GM21737 (cell line): ENCODE measurements at regions not wholly inside any gene's neighbourhood (a gene's known extent, or its start where the extent isn't known, plus 50 kb on each side); places are given as distances from the start of the nearest gene placed in this dataset.

Experiments used
- ATAC-seq: cut with Tn5 transposase; IDR thresholded peaks from one replicate; pipeline ENCODE4 v1.9.1; 2021; ENCODE audit warnings: mild to moderate bottlenecking, moderate library complexity; ENCODE audit not compliant: unreplicated experiment

DNA sequence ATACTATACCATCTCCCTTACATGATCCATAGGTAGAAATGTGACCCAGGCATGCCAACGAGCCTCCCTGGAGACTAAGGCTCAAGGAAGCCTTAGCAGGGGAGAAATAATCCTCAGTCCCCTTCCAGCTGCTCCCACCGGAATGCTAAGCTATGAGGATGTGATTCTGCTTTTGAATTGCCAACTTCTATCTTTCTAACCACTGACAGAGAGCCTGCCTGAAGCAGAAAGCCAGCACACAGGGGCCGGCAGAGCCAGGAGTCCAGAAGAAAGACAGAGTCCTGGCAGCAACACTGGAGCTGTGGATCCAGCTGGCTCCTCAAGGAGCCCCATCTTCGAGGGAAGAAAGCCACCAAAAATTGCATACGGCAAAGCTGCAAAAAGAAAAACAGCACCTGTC, 579.6 kb upstream of the CDH5 start:
- no peak for ATAC-seq

DNA sequence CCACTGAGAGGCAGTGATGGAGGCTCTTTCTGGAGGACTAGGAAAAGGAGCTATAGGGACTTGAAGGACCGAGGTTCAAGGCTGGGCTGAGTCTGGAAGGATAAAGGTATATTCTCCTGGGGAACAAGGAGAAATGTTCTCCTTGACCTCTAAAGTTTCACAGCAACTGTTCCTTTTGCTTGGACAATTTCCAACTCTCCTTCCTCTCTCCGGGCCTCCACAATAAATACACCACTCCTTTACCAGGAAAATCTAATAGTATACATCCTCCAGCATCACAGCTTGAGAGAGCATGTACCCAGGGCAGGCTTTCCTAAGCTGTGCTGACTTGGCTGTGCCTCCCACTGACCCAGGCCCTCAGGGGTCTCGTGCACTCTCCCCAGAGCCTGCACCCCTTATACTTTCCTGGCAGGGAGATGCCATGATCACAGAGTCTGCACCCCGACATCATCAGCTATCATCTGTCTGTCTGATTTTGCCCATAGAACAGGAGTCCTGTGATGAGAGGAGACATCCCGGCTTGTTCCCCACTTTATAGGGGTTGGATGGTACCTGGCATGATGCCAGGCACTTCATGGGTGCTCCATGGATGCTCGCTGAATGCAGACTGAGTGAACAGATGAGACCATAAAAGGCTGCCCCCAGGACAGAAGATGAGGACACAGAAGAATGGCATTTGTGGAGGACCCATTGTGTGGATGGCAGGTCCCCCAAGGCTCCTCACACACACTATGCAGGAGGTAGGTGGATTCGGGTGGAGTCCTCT, 582.6 kb upstream of the CDH5 start:
- no peak for ATAC-seq

DNA sequence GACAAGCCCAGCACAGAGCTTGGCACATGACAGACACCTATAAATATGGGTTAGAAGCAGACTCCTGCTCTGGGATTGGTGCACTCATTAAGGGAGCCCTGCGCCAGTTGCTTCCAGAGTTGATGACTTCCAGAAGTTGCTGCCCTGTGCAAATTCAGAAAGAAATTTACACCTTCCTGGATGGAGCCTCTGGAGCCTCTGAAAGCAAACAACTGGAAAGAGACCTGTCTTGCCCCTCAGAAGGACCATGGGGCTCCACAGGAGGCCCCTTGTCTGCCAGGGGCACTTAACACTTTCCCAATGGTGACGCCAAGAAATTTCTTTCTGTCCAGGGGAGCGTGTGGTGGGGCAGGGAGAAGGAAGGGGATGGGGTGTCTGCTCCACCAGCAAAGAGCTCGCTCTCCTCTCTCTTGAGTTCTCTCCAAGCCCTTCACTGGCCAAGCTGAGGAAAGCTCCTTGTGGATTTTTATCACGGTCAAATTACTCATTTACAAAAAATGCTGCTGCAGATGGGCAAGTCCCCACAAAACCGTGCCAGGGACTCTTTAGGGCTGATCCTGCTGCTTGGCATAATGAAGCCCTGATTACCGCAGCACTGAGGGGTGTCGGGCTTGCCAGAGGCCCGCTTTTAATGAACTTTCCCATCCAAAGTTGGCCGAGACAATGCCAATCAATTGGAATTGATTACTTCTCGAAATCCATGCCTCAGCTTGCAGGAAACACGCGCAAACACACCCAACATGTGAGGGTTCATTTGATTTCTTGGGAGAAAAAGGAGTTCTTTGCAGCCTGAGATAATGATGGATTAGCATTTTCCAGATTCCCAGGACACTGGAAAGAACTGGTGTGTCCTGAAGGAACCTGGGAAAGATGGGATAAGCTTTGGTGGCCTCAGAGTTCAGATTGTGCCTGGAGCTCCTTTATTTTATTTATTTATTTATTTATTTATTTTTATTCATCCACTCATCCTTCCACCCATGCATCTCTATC, 583.6 kb upstream of the CDH5 start:
- no peak for ATAC-seq

DNA sequence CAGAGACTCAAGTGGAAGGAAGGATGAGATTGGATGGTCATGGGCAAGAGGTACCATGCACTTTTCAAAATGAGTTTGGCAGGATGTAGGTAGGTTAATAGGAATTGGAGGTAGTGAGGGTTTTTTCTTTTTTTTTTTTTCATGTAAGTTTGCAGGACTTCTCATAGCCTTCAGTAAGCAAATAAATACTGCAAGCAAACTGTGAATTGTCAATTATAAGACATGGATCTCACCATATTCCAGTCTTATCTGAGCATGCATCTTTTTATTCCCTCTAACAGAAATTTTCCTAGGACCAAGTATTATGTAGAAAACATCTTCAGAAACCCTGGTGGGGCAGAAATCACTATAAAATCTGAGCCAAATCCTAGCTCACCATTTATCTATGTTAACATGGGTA, 584.6 kb upstream of the CDH5 start:
- no peak for ATAC-seq

DNA sequence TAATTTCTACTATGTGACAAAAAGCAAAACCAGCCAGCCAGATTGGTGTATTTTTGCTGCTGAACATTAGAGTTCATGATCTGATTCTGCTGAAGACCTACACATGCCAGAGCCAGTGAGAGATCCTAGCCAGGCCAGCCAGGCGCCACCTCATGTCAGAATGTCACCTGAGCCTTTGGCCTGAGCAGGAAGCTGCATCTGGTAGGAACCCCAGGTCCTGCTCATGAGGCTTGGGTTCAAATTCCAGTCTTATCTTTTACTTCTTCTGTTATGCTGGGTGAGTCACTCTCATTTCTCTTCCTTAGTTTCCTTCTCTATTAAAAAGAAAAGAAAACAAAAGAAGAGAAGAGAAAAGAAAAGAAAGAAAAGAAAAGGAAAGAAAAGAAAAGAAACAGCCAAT, 585.1 kb upstream of the CDH5 start:
- ATAC-seq = no peak

DNA sequence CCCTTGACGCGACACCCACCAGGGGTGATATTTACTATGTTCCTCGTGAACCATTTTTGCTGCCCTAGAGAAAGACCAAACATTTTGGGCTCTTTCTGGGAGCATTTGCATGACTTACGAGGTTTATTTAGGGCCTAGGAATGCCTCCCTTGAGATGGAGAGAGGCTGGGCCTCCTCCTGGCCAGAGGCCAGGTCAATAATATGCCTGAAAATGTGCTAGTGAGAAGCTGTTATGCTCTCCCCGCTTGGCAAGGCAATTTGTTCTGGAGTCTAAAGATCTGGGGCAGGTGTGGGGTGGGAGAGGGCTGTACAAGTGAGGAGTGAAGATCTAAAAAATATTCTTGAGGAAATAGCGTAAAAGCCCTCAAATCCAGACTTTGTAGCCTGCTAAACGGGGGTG, 587.3 kb upstream of the CDH5 start:
- no peak for ATAC-seq

DNA sequence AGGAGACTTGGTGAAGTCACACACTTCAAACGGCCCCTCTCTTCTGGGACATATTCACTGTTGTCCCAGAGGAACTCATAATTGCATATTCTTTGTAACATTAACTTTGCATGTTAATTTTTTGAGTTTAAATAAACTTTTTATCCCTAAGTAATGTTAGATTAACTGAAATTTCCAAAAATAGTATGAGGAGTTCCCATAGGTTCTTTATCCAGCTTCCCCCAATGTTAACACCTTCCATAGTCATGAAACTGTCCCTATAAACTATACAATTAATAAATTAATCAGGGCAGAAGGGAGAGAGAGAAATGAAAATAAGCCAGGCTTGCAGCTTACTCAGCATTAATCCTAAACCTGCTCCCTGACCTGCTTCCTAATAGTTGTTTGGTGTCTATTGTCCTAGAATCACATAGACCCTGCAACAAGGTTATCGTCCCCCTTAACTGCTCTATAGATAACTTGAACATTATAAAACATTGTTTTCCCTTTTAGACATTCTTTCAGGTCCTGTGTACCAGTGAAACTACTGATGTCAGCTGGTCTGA, 589.8 kb upstream of the CDH5 start:
- ATAC-seq = no peak

DNA sequence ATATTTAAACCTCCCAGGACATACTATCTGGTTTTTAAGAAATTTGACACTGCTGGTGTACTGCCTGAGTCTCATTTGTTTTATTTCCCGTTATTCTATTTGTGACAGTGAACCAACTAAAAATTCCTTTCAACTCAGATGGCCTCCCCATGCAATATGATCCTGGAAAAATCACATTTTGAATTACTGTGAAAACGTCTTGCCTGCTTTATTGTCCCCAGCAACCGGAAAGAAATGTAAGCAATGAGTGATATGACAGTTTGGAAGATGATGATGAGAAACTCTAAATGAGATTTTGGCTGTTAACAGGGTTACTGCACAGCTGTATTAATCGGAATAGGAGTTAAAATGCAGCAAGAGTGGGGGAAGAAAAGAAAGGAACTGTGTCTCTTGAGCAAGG, 590.7 kb upstream of the CDH5 start:
- no peak for ATAC-seq

DNA sequence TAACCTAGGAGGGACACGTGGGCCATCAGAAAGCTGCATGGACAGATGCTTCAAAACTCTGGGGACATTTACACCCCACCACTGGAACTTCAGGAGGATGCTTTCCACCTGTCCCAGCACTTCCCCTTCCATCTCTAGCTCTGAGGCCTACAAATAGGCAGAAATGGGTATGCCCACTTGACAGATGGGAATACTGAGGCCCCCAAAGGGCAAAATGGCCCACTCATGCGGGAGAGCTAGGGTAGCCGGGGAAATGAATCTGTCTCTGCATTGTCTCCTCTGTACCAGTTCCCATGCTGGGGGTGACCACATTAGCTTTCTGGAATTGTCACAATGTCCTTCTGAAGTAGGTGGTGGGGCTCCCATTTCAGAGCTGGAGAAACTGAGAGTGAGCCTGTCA, 592.1 kb upstream of the CDH5 start:
- no peak for ATAC-seq

DNA sequence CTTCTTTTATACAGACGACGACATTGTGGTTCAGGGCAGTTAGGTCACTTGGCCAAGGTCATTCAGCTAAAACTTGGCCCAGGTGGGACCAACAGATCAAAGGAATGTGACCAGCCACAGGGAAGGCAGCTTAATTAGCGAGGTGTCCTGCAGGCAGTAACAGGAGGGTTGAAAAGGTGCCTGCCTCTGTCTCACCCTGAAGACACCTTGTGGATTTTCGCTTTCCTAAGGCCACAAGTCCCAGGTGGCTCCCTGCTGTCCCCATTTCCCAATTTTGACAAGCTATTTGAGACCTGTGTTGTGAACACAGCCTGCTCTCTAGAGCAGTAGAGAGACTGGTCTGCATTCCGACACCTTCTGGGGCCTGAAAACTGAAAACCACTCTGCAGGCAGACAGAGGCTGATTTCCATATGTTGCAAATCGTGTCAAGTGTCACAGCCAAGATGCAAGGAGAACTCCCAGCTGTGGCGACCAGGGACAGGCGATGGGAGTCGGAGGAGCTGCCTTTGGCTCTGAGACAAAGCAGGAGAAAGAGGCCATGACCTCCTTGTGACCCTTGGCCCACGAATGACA, 593.1 kb upstream of the CDH5 start:
- ATAC-seq = no peak

DNA sequence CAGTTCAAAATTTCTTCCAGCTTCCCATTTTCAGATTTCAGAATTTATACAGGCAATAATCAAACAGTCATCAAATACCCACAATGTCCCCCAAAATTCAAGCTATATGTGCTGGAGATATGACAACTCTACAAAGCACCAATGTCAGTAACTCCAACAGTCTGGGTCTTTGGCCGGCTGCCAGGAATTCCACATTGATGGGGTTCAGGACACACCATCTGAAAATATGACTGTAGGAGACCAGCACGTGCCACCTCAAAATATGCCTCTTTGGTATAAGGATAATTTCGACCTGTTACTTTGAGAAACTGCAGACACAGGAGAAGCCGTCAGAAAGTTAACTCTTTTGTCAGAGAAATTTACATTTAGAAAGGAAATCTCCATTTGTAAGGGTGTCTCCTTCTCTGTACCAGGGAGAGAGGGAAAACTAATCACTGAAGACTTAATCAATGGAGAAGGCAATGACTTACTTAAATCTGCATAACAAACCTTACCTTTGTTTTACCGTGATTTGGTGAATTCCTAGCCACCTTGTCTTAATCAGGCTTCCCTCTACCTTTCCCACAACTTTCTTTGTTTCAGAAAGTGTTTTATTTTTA, 594.3 kb upstream of the CDH5 start:
- no peak for ATAC-seq

DNA sequence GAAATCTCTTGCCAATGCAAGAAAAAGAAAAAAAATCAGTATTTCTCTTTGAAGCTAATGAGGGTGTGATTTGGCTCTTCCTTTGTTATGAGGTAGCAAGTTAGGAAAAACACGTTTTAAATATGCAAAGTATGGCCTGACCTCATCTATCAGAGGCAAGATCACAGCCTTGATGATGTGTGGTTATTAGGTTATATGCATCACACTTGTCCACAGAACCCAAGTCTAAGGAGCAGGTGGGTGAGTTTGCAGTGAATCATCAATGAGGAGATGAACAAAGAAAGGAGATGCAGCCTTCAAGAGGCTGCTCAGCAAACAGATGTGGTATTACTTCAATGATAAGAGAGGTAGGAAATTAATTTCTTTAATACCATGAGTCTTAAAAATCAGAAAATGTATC, 594.8 kb upstream of the CDH5 start:
- no peak for ATAC-seq

DNA sequence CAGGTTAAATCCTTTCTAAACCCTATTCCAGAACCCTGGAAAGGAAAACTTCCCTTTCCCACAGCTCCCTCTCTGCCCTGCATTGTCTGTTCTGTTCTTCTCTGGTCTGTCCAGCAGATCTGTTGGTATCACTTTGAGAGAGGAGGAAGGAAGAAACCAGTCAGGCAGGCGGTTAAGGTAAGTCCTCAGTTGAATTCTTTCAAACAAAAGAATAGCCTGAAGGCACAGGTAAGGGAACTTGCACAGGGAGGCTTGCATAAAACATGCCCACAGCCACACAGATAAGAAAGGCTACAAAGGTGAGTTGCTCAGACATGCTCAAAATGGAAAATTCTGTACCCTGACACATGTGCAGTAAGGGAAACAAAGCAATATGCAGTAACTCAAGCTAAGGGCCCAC, 595.7 kb upstream of the CDH5 start:
- no peak for ATAC-seq

DNA sequence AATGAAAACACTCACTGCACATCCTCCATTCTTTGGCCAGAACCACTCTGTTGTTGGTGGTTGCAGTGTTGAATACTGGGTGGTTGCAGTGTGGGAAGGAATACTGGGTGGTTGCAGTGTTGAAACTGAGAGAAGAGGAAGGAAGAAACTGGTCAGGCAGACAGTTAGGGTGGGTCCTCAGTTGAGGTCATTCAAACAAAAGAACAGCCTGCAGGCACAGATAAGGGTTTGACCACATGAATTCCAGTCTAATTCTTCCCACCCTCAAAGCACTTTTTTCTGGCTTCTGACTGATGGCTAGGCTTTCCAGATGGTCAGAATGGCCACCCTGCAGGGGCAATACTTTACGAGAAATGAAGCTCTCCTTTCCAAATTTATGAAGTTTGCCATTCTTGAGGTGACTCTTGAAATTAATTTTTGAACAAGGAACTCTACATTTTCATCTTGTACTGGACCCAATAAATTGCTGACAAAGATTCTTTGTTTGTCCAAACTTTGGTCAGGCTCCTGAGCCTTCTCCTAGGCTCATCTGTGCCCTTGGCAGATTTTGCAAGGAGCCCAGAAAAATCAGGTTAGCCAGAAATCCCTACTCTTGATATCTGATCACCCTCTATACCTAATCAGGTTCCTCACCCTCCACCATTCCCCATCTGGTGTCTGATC, 596.6 kb upstream of the CDH5 start:
- ATAC-seq = no peak

DNA sequence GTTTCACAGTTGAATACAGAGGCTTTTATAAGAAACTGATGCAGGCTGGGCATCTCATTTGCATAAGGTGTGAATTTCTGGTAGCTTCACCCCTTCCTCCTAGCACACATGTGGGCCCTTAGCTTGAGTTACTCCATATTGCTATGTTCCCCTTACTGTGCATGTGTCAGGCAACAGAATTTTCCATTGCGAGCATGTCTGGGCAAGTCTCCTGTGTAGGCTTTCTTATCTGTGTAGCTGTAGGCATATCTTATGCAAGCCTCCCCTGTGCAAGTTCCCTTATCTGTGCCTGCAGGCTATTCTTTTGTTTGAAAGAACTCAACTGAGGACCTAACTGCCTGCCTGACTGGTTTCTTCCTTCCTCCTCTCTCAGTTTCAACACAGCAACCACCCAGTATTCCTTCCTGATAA, 597.4 kb upstream of the CDH5 start:
- ATAC-seq = no peak

DNA sequence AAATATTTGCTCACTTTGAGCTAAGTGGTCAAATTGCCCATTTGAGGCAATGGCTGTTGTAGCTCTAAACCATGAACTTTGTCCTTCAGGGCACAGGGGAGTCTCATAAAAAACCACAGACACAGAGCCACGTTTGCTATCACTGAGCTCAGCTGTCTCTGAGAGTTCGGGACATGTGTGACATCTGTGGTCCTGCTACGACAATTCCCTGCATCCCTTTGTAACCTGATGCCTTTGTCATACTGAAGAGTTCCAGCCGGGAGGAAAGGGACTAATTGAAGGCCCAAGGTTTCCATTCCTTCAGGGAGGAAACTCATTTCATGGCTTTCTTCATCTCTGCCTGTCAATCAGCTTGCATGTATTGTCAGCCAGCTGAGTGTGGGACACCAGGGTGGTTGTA, 599.4 kb upstream of the CDH5 start:
- ATAC-seq = no peak

DNA sequence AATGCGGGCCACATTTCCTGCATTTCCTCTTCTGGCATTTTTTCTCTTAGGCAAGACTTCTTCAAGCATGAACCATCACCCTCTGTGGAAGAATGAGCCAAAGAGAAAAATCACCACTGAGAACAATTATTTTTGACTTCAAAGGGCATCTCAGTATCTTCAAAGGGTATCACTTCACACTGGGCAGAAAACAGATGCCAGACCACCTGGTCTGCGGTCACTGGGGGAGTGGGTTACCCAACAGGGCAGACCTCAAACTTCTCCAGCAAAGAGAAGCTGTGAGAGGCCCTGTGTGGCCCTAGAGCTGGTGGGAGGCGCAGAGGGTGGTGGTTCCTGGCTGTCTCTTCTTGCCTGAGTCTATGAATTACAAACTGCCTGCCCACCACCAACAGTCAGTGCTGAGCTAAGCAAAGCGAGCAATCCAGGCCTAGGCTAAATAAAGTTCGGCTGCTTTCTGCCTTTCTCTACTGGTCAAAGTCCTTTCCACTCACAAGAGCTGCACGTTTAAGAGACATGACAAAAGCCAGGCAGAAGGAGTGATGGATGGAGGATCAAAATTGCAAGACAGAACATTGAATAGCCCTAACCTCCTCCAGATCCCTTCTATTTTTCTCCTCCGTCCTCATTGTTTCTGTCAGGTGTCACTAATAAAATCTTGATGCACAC, 602.7 kb upstream of the CDH5 start:
- no peak for ATAC-seq

DNA sequence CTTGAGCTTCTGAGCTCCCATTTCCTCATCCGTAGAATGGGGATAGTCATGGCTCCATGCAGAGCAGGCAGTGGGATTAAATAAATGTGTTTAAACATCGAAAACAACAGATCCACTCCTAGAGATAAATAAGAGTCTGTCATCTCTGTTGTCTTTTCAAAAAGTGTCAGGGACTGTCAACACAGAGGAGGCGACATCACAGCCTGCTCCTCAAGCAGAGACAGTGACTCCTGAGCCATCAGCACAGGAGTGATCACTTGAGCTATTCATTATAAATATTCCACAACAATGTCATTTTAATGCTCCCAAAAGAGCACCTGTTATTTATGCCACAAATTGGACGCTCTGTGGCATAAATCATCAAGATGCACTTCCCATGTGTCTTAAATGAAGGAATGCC, 605.6 kb upstream of the CDH5 start:
- ATAC-seq = no peak

DNA sequence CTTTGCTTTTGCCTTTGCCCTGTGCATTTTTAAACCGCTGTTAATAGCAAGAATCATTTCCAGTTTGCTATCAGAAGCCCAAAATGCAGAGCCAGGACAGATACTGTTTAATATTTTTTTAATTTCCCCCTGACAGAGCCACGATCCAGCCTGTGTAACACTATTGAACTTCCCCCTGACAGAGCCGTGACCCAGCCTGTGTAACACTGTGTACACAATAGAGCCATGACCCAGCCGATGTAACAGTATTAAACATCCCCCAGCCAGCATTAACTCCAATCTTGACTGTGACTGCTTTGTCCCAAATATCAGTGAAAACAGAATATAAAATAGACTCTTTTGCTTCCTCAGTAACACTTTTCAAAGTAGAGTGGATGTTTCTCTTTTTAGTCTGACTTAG, 607.9 kb upstream of the CDH5 start:
- no peak for ATAC-seq

DNA sequence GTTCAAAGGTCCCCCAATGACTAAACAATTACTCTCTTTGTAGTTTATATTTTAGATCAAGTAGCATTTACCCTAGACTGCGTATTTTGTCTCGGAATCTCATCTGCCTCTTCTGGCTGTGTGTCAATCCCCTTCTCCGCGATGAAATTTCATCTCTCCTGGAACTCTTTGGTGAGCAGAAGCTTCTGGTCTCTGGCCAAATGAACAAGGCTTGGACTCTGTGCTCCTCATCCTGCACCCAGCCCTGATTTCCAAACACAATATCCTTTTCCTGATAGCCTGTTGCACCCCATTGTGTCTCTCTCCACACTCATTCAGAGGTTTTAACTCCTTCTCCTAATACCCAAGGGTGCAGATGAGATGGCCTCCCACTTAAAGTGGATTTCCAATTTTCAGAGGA, 609.4 kb upstream of the CDH5 start:
- ATAC-seq = no peak
